SK-N-SH (cell line): ENCODE measurements at regions not wholly inside any gene's neighbourhood (a gene's known extent, or its start where the extent isn't known, plus 50 kb on each side); places are given as distances from the start of the nearest gene placed in this dataset.
"Not testable (repeated sequence)": the region's sequence is repeated elsewhere in the genome, so short reads cannot be mapped to it uniquely, and the experiment has no call there.

Experiments
- CTCF ChIA-PET: fragments of 300-600, 350-600 bp; formaldehyde crosslinking; extraction: SDS; loops from one replicate; lab custom pipeline; 2021; lab: Yijun Ruan, JAX
- POLR2A ChIA-PET: fragments of 350-600 bp; sonication (Branson Sonifier 250); formaldehyde crosslinking; extraction: SDS; loops from one replicate; lab custom pipeline; 2020; ENCODE audit warnings: antibody characterized with exemption, inconsistent platforms; lab: Yijun Ruan, JAX
- DNase-seq: peaks from one replicate; pipeline ENCODE4 v3.0.0; 2012
- H2AFZ ChIP-seq: fragments of 200-600 bp; sonication (generic); 2 replicates; pipeline ENCODE4 v1.8.1; 2016; ENCODE audit warnings: antibody characterized with exemption, mild to moderate bottlenecking, low read depth
- H3F3A ChIP-seq: fragments of 200-600 bp; sonication (generic); replicated peaks from 2 replicates; pipeline ENCODE3; 2016; ENCODE audit warnings: antibody characterized with exemption, mild to moderate bottlenecking; ENCODE audit not compliant: insufficient read depth
- H3K27ac ChIP-seq, 2 experiments: fragments of 200-500 bp in 1 of 2; fragments of 200-600 bp in 1 of 2; sonication (Bioruptor generic) in 1 of 2; sonication (generic), shearing (Covaris generic) in 1 of 2; 2 replicates each; pipeline versions ENCODE4 v1.5.1 to v1.6.1; 2014 to 2016; ENCODE audit warnings: low read depth in 2 of 2, inconsistent platforms in 1 of 2, low read length in 1 of 2, mild to moderate bottlenecking in 1 of 2, mixed read lengths in 1 of 2
- H3K27me3 ChIP-seq: fragments of 200-600 bp; sonication (generic), shearing (Covaris generic); 2 replicates; pipeline ENCODE4 v1.6.1; 2016; ENCODE audit warnings: mixed run types; ENCODE audit not compliant: insufficient read depth
- H3K36me3 ChIP-seq, 2 experiments: fragments of 200-500 bp in 1 of 2; fragments of 200-600 bp in 1 of 2; sonication (Bioruptor generic) in 1 of 2; sonication (generic) in 1 of 2; replicated peaks in 1 of 2; 2 replicates each; pipeline versions ENCODE3 to v1.5.1; 2014 to 2016; ENCODE audit warnings: low read length in 1 of 2, mild to moderate bottlenecking in 1 of 2; ENCODE audit not compliant: insufficient read depth in 2 of 2, control insufficient read depth in 1 of 2
- H3K4me1 ChIP-seq, 2 experiments: fragments of 200-500 bp in 1 of 2; fragments of 200-600 bp in 1 of 2; sonication (Bioruptor generic) in 1 of 2; sonication (generic), shearing (Covaris generic) in 1 of 2; 2 replicates each; pipeline versions ENCODE4 v1.5.1 to v1.6.1; 2014 to 2016; ENCODE audit warnings: low read depth in 1 of 2, low read length in 1 of 2, mixed run types in 1 of 2; ENCODE audit not compliant: insufficient read depth in 2 of 2, control insufficient read depth in 1 of 2
- H3K4me2 ChIP-seq: fragments of 200-600 bp; sonication (generic), shearing (Covaris generic); 2 replicates; pipeline ENCODE4 v1.6.1; 2017; ENCODE audit warnings: mixed run types
- H3K4me3 ChIP-seq, 2 experiments: fragments of 200-500 bp in 1 of 2; fragments of 200-600 bp in 1 of 2; sonication (Bioruptor generic) in 1 of 2; sonication (generic), shearing (Covaris generic) in 1 of 2; 2 replicates each; pipeline versions ENCODE4 v1.5.1 to v1.8.1; 2014 to 2016; ENCODE audit warnings: low read depth in 2 of 2, inconsistent platforms in 1 of 2, low read length in 1 of 2, mild to moderate bottlenecking in 1 of 2, mixed read lengths in 1 of 2, moderate library complexity in 1 of 2
- H3K79me2 ChIP-seq: fragments of 200-600 bp; sonication (generic); 2 replicates; pipeline ENCODE4 v1.8.1; 2017; ENCODE audit warnings: mild to moderate bottlenecking; ENCODE audit not compliant: insufficient read depth
- H3K9ac ChIP-seq: fragments of 200-600 bp; sonication (generic); 2 replicates; pipeline ENCODE4 v1.6.1; 2017; ENCODE audit warnings: mixed run types
- H3K9me2 ChIP-seq: fragments of 200-600 bp; sonication (generic); 2 replicates; pipeline ENCODE4 v1.6.1; 2017; ENCODE audit warnings: mixed run types
- H3K9me3 ChIP-seq: fragments of 200-600 bp; sonication (generic); 2 replicates; pipeline ENCODE4 v1.6.1; 2017; ENCODE audit warnings: mixed run types, mild to moderate bottlenecking, moderate library complexity
- H4K20me1 ChIP-seq: fragments of 200-600 bp; sonication (generic); 2 replicates; pipeline ENCODE4 v1.6.1; 2017; ENCODE audit warnings: mild to moderate bottlenecking, mixed run types; ENCODE audit not compliant: insufficient read depth
- GABPA ChIP-seq: IDR thresholded peaks from 2 replicates; pipeline ENCODE4 v1.4.0; 2012; ENCODE audit warnings: low read depth, mild to moderate bottlenecking
- IRF3 ChIP-seq: fragments of 150-350 bp; IDR thresholded peaks from 2 replicates; pipeline ENCODE4 v1.6.1; 2016; ENCODE audit warnings: mild to moderate bottlenecking, low read depth, low read length
- MAX ChIP-seq: IDR thresholded peaks from 2 replicates; pipeline ENCODE4 v1.4.0; 2012; ENCODE audit warnings: low read depth
- MXI1 ChIP-seq: IDR thresholded peaks from 2 replicates; pipeline ENCODE4 v1.6.1; 2012; ENCODE audit warnings: mild to moderate bottlenecking, low read depth, low read length, improper control_type of control experiment
- POLR2AphosphoS5 ChIP-seq: IDR thresholded peaks from 2 replicates; pipeline ENCODE4 v1.6.1; 2012; ENCODE audit warnings: low read depth, low read length
- REST ChIP-seq: IDR thresholded peaks from 2 replicates; pipeline ENCODE4 v1.6.1; 2012; ENCODE audit warnings: mild to moderate bottlenecking, low read depth, low read length, moderate library complexity
- SIN3A ChIP-seq: IDR thresholded peaks from 2 replicates; pipeline ENCODE4 v1.6.1; 2012; ENCODE audit warnings: low read depth, mild to moderate bottlenecking, low read length, moderate library complexity, borderline replicate concordance
- TAF1 ChIP-seq: IDR thresholded peaks from 2 replicates; pipeline ENCODE4 v1.6.1; 2012; ENCODE audit warnings: low read depth, mild to moderate bottlenecking, low read length, moderate library complexity, borderline replicate concordance
- WGBS: methylation state at CpG from one replicate; pipeline ENCODE4 v1.1.6; 2017; ENCODE audit warnings: low lambda C conversion rate; 5-methylcytosine and 5-hydroxymethylcytosine counted together

- Histone ChIP-seq H4K20me1 (peaks cover 26% of the 10 kb centered on the region), H3K79me2 (peaks cover 31% of the 10 kb centered on the region)
- DNase-seq, H3K4me2 ChIP-seq, H2AFZ ChIP-seq, H3K9me2 ChIP-seq, CTCF ChIA-PET, H3K27me3 ChIP-seq, H3K9me3 ChIP-seq, H3F3A ChIP-seq, H3K36me3 ChIP-seq, H3K4me1 ChIP-seq, POLR2A ChIA-PET, H3K9ac ChIP-seq, H3K27ac ChIP-seq, H3K4me3 ChIP-seq: not testable (repeated sequence)
- 73% methylated on average over 4 of the region's 6 CpGs for WGBS
Observed at GRCh38 chr17:20867436-20867937, 175.3 kb downstream of the USP22 start.

- Histone ChIP-seq H3K4me3 (peak overlapping the region; percentile 59 to 81), H3K4me2 (peak overlapping the region; percentile 71; the same call in 1 of the 2 replicates), H3K79me2 (peaks cover 37% of the 10 kb centered on the region), H4K20me1 (peaks cover 32% of the 10 kb centered on the region), H3K27ac (peak overlapping the region; percentile 68 to 80), H3K9ac (peak overlapping the region; percentile 89)
- CTCF ChIA-PET, POLR2A ChIA-PET, H3K27me3 ChIP-seq, H3K9me2 ChIP-seq, H2AFZ ChIP-seq, H3K36me3 ChIP-seq, H3K4me1 ChIP-seq, H3K9me3 ChIP-seq, H3F3A ChIP-seq: not testable (repeated sequence)
- peak; percentile 29 for DNase-seq
- WGBS = 40% methylated on average over 22 of the region's 25 CpGs
- TF ChIP-seq POLR2AphosphoS5 (peak; percentile 87), IRF3 (peak; percentile 10; the same call in 1 of the 2 replicates), GABPA (peak; percentile 61), TAF1 (peak; percentile 85), MAX (0 out of 2 replicates have a peak, but pooled peaks have one; percentile 26), REST (0 out of 2 replicates have a peak, but pooled peaks have one; percentile 9), MXI1 (peak; percentile 66; the same call in 1 of the 2 replicates), SIN3A (0 out of 2 replicates have a peak, but pooled peaks have one; percentile 35)
Observed at GRCh38 chr17:20867938-20868661, 174.7 kb downstream of the USP22 start.

- POLR2A ChIA-PET, H3K9me3 ChIP-seq, DNase-seq, H3F3A ChIP-seq, H3K36me3 ChIP-seq, H3K9me2 ChIP-seq, H3K27me3 ChIP-seq, H2AFZ ChIP-seq, CTCF ChIA-PET, H3K4me1 ChIP-seq: not testable (repeated sequence)
- WGBS = 9% methylated on average over 8 of the region's 8 CpGs
- Histone ChIP-seq H3K9ac (peak overlapping the region; percentile 89), H3K27ac (peak overlapping the region; percentile 68 to 80), H3K4me2 (peak overlapping the region; percentile 71; the same call in 1 of the 2 replicates), H3K79me2 (peaks cover 42% of the 10 kb centered on the region), H4K20me1 (peaks cover 37% of the 10 kb centered on the region), H3K4me3 (peak overlapping the region; percentile 59 to 81)
Observed at GRCh38 chr17:20868662-20869007, 174.2 kb downstream of the USP22 start.
